Hepatocyte (in vitro differentiated cells): ENCODE measurements at regions not wholly inside any gene's neighbourhood (a gene's known extent, or its start where the extent isn't known, plus 50 kb on each side); places are given as distances from the start of the nearest gene placed in this dataset.

Source experiments
- CTCF ChIP-seq: fragments of 200-600 bp; sonication (generic); IDR thresholded peaks from 2 replicates; pipeline ENCODE4 v1.5.1; 2016; ENCODE audit warnings: antibody characterized with exemption, mild to moderate bottlenecking; ENCODE audit not compliant: poor library complexity
- EZH2 ChIP-seq: fragments of 200-600 bp; sonication (generic); IDR thresholded peaks from 2 replicates; pipeline ENCODE4 v1.6.1; 2016; ENCODE audit warnings: antibody characterized with exemption, mild to moderate bottlenecking, borderline replicate concordance
- EZH2phosphoT487 ChIP-seq: fragments of 200-600 bp; sonication (generic); IDR thresholded peaks from one replicate; pipeline ENCODE4 v1.6.1; 2018; ENCODE audit warnings: antibody characterized with exemption, mild to moderate bottlenecking, low read depth, moderate library complexity; ENCODE audit not compliant: unreplicated experiment, severe bottlenecking

GRCh38 chr15:31271224-31271635 is 55.4 kb upstream of the KLF13 start:
- no peak for TF ChIP-seq CTCF
- TF ChIP-seq EZH2, result no peak
- no peak for TF ChIP-seq EZH2phosphoT487
